Mononuclear cell (primary cell): ENCODE measurements at regions not wholly inside any gene's neighbourhood (a gene's known extent, or its start where the extent isn't known, plus 50 kb on each side); places are given as distances from the start of the nearest gene placed in this dataset.
"Not testable (repeated sequence)": the region's sequence is repeated elsewhere in the genome, so short reads cannot be mapped to it uniquely, and the experiment has no call there.

Experiments used
- H3K27me3 ChIP-seq: 2 replicates; pipeline ENCODE4 v1.6.0; 2011; ENCODE audit warnings: low read length, control low read depth; ENCODE audit not compliant: insufficient read depth
- H3K4me1 ChIP-seq: 2 replicates; pipeline ENCODE4 v1.5.1; 2011; ENCODE audit warnings: mild to moderate bottlenecking, low read length, control low read depth; ENCODE audit not compliant: insufficient read depth
- H3K4me3 ChIP-seq: 2 replicates; pipeline ENCODE4 v1.5.1; 2011; ENCODE audit warnings: mild to moderate bottlenecking, low read length, moderate library complexity
- H3K9me3 ChIP-seq: 2 replicates; pipeline ENCODE4 v1.5.1; 2011; ENCODE audit warnings: low read depth, mild to moderate bottlenecking, control low read depth, low read length

- H3K4me3 ChIP-seq, H3K4me1 ChIP-seq, H3K27me3 ChIP-seq, H3K9me3 ChIP-seq: not testable (repeated sequence)
Measured at GRCh38 chr9:41308953-41309352, 119.8 kb upstream of the ZNG1F start.

- H3K27me3 ChIP-seq, H3K4me1 ChIP-seq, H3K9me3 ChIP-seq, H3K4me3 ChIP-seq: not testable (repeated sequence)
Measured at GRCh38 chr9:41285744-41286143, 96.6 kb upstream of the ZNG1F start.

- not testable (repeated sequence) for H3K4me1 ChIP-seq, H3K9me3 ChIP-seq, H3K4me3 ChIP-seq, H3K27me3 ChIP-seq
Measured at GRCh38 chr9:41280299-41281238, 91.5 kb upstream of the ZNG1F start.

GRCh38 chr9:41279437-41279836 is 90.3 kb upstream of the ZNG1F start:
- not testable (repeated sequence) for H3K4me1 ChIP-seq, H3K27me3 ChIP-seq, H3K9me3 ChIP-seq, H3K4me3 ChIP-seq

- H3K4me1 ChIP-seq, H3K9me3 ChIP-seq, H3K27me3 ChIP-seq, H3K4me3 ChIP-seq: not testable (repeated sequence)
Measured at GRCh38 chr9:41279033-41279432, 89.9 kb upstream of the ZNG1F start.

- not testable (repeated sequence) for H3K4me1 ChIP-seq, H3K9me3 ChIP-seq, H3K4me3 ChIP-seq, H3K27me3 ChIP-seq
Measured at GRCh38 chr9:41273549-41274267, 84.6 kb upstream of the ZNG1F start.

- not testable (repeated sequence) for H3K27me3 ChIP-seq, H3K9me3 ChIP-seq, H3K4me1 ChIP-seq, H3K4me3 ChIP-seq
Measured at GRCh38 chr9:41272879-41273548, 83.9 kb upstream of the ZNG1F start.

DNA sequence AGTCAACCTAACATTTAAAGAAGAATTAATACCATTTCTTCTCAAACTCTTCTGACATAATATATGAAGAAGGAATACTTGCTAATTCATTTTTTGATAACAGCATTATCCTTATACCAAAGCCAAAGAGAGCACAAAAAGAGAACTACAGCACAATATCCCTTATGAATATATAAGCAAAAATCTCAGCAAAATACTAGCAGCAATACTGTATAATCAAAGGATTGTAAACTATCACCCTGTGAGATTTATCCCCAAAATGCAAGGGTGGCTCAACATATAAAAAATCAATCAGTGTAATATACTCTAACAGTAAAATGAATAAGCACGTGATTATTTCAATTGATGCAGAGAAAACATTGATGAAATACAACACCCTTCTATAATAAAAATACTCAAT is 81.9 kb upstream of the ZNG1F start:
- H3K4me3 ChIP-seq, H3K9me3 ChIP-seq, H3K27me3 ChIP-seq, H3K4me1 ChIP-seq: not testable (repeated sequence)

DNA sequence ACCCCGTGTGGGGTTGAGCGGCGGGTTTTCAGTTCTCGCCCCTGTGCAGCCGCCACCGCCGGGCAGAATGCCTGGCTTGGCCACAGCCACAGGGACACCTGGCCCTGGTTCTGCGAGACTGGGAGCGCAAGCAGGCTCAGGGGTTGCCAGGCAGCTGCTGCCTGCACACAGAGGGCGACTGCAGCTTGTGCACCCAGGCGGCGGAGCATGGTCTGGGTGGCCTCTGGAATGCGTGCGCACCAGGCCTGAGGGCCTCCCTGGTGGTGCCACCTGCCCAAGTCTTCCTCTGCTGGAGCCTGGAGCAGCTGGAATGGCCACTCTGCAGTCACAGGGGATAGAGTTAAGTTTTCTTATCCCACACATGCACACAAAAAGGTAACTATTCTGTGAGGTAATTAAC is 80.4 kb upstream of the ZNG1F start:
- H3K9me3 ChIP-seq, H3K4me1 ChIP-seq, H3K27me3 ChIP-seq, H3K4me3 ChIP-seq: not testable (repeated sequence)

DNA sequence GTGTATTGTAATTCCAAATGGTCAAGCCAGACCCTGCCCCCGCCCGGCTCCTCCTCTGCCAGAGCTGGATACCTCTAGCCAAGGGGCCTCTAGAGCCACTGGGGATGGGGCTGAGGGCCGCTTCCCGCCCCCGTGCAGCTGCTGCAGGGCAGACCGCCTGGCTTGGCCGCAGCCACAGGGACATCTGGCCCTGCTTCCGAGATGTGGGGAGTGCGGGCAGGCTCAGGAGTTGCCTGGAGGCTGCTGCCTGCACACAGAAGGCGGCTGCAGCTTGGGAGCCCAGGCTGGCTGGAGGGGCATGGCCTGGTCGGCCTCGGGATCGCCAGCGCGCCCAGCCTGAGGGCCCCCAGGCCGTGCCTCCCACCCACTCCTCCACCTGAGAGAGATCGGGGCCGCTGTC is 79.9 kb upstream of the ZNG1F start:
- not testable (repeated sequence) for H3K4me3 ChIP-seq, H3K27me3 ChIP-seq, H3K4me1 ChIP-seq, H3K9me3 ChIP-seq

GRCh38 chr9:41266602-41267001 is 77.5 kb upstream of the ZNG1F start:
- not testable (repeated sequence) for H3K4me3 ChIP-seq, H3K27me3 ChIP-seq, H3K9me3 ChIP-seq, H3K4me1 ChIP-seq

GRCh38 chr9:41266000-41266399 is 76.9 kb upstream of the ZNG1F start:
- not testable (repeated sequence) for H3K27me3 ChIP-seq, H3K4me1 ChIP-seq, H3K9me3 ChIP-seq, H3K4me3 ChIP-seq

- not testable (repeated sequence) for H3K4me1 ChIP-seq, H3K9me3 ChIP-seq, H3K27me3 ChIP-seq, H3K4me3 ChIP-seq
Measured at GRCh38 chr9:41251973-41252372, 62.9 kb upstream of the ZNG1F start.

- H3K9me3 ChIP-seq, H3K27me3 ChIP-seq, H3K4me3 ChIP-seq, H3K4me1 ChIP-seq: not testable (repeated sequence)
Measured at GRCh38 chr9:41251101-41251500, 62.0 kb upstream of the ZNG1F start.

DNA sequence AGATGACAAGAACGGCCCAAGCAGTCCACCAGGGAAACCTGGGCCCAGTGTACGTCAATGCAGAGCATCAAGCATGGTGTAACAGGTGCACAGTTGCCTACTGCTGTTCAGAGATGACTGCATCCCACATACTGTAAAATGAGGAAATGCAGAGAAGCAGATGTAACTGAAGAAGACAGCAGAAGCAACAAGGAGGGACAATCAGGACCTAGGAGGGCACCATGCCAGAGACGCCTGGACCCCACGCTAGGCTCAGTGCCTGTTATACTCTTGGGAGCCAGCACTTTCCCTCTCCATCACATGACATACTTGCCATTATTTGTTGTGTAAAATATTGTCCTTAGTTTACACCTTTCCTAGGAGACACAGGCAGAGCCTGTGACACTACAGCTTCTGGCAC is 57.6 kb upstream of the ZNG1F start:
- not testable (repeated sequence) for H3K4me1 ChIP-seq, H3K27me3 ChIP-seq, H3K4me3 ChIP-seq, H3K9me3 ChIP-seq
